GM18498 (cell line): ENCODE measurements at regions not wholly inside any gene's neighbourhood (a gene's known extent, or its start where the extent isn't known, plus 50 kb on each side); places are given as distances from the start of the nearest gene placed in this dataset.

Source experiments
- ATAC-seq: cut with Tn5 transposase; IDR thresholded peaks from one replicate; pipeline ENCODE4 v1.9.1; 2021; ENCODE audit warnings: mild to moderate bottlenecking, moderate library complexity; ENCODE audit not compliant: unreplicated experiment

GRCh38 chr1:30488324-30488913 lies 235.0 kb downstream of the MATN1 start:
- no peak for ATAC-seq

GRCh38 chr1:30487042-30487441 lies 236.3 kb downstream of the MATN1 start:
- ATAC-seq: no peak

GRCh38 chr1:30485072-30485471 lies 238.3 kb downstream of the MATN1 start:
- no peak for ATAC-seq

GRCh38 chr1:30484668-30485067 lies 238.7 kb downstream of the MATN1 start:
- ATAC-seq: no peak

- no peak for ATAC-seq
Measured at GRCh38 chr1:30479575-30479974, 243.8 kb downstream of the MATN1 start.

- ATAC-seq: no peak
Measured at GRCh38 chr1:30478799-30479563, 244.4 kb downstream of the MATN1 start.

GRCh38 chr1:30478283-30478682 lies 245.1 kb downstream of the MATN1 start:
- ATAC-seq: no peak

- no peak for ATAC-seq
Measured at GRCh38 chr1:30477588-30477987, 245.8 kb downstream of the MATN1 start.

- ATAC-seq: no peak
Measured at GRCh38 chr1:30476911-30477459, 246.4 kb downstream of the MATN1 start.

- ATAC-seq: no peak
Measured at GRCh38 chr1:30476476-30476875, 246.9 kb downstream of the MATN1 start.

- ATAC-seq: no peak
Measured at GRCh38 chr1:30475966-30476365, 247.4 kb downstream of the MATN1 start.

GRCh38 chr1:30475201-30475600 lies 248.2 kb downstream of the MATN1 start:
- ATAC-seq: no peak

GRCh38 chr1:30474818-30475200 lies 248.6 kb downstream of the MATN1 start:
- no peak for ATAC-seq

- no peak for ATAC-seq
Measured at GRCh38 chr1:30473922-30474817, 249.2 kb downstream of the MATN1 start.

- ATAC-seq: no peak
Measured at GRCh38 chr1:30472526-30472925, 250.9 kb downstream of the MATN1 start.

- ATAC-seq: no peak
Measured at GRCh38 chr1:30472009-30472408, 251.4 kb downstream of the MATN1 start.

GRCh38 chr1:30471307-30471706 lies 252.1 kb downstream of the MATN1 start:
- ATAC-seq: no peak

- ATAC-seq: no peak
Measured at GRCh38 chr1:30469426-30469825, 254.0 kb downstream of the MATN1 start.

GRCh38 chr1:30467101-30467500 lies 256.3 kb downstream of the MATN1 start:
- ATAC-seq: no peak

- ATAC-seq: no peak
Measured at GRCh38 chr1:30466610-30467009, 256.8 kb downstream of the MATN1 start.

- no peak for ATAC-seq
Measured at GRCh38 chr1:30466026-30466425, 257.4 kb downstream of the MATN1 start.
